22Rv1 (cell line): ENCODE measurements at regions not wholly inside any gene's neighbourhood (a gene's known extent, or its start where the extent isn't known, plus 50 kb on each side); places are given as distances from the start of the nearest gene placed in this dataset.
"Not testable (repeated sequence)": the region's sequence is repeated elsewhere in the genome, so short reads cannot be mapped to it uniquely, and the experiment has no call there.

Source experiments
- H3K27ac ChIP-seq: fragments of 450-650 bp; 2 replicates; pipeline ENCODE4 v1.5.1; 2017
- ZFX ChIP-seq: fragments of 450-650 bp; IDR thresholded peaks from 2 replicates; pipeline ENCODE4 v1.6.1; 2017; ENCODE audit warnings: antibody characterized with exemption, borderline replicate concordance
- TF ChIP-seq, protein P1 (sequence below): fragments of 450-650 bp; IDR thresholded peaks from 2 replicates; pipeline ENCODE4 v1.5.1; 2017; ENCODE audit warnings: mild to moderate bottlenecking

GRCh38 chr4:45472490-45472889 lies 651.4 kb downstream of the GABRG1 start:
- H3K27ac ChIP-seq, result no peak overlapping the region
- TF ChIP-seq, protein P1, sequence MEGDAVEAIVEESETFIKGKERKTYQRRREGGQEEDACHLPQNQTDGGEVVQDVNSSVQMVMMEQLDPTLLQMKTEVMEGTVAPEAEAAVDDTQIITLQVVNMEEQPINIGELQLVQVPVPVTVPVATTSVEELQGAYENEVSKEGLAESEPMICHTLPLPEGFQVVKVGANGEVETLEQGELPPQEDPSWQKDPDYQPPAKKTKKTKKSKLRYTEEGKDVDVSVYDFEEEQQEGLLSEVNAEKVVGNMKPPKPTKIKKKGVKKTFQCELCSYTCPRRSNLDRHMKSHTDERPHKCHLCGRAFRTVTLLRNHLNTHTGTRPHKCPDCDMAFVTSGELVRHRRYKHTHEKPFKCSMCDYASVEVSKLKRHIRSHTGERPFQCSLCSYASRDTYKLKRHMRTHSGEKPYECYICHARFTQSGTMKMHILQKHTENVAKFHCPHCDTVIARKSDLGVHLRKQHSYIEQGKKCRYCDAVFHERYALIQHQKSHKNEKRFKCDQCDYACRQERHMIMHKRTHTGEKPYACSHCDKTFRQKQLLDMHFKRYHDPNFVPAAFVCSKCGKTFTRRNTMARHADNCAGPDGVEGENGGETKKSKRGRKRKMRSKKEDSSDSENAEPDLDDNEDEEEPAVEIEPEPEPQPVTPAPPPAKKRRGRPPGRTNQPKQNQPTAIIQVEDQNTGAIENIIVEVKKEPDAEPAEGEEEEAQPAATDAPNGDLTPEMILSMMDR, result no peak
- TF ChIP-seq ZFX, result no peak

- TF ChIP-seq ZFX, result no peak
- TF ChIP-seq, protein P1, result no peak
- H3K27ac ChIP-seq, result no peak overlapping the region
These were observed 652.5 kb downstream of the GABRG1 start for GRCh38 chr4:45471335-45471734.

DNA sequence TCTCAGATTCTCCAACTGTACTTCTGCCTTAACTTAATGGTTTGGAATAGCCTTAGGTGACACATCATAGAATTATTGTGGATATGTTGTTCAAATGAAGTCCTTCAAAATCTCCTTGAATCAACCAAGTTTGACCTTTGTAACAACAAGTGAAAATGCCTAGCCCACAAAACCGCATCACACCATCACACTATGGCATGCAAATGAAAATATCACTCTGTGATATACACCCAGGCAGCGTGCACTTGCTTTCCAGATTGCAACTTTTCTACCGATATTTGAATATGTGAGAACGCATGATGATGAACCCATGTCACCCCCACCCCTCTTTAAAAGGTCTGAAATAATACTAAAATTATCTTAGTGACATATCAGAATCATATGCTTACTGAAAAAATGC lies 656.7 kb downstream of the GABRG1 start:
- H3K27ac ChIP-seq, result no peak overlapping the region
- TF ChIP-seq, protein P1, result no peak
- no peak for TF ChIP-seq ZFX

GRCh38 chr4:45460157-45460556 lies 663.7 kb downstream of the GABRG1 start:
- H3K27ac ChIP-seq, result not testable (repeated sequence)

DNA sequence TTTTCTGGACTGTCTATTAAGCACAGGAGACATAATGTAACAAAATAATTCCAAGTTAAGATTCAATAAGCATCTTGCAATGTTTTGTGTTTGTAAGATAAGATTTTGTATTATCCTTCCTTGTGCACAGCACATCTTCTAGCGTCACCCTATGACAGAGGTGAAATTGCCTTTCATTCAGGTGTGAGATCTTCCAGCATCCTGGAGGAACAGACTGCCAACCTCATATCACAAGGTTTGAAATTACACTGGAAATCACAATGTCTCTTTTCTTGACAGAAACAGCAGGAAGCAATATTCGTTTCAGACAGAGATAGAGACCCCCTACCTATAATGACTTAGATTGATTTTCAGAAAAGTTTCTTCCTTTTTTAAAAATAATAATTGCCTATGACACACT lies 668.6 kb downstream of the GABRG1 start:
- TF ChIP-seq, protein P1, result no peak
- TF ChIP-seq ZFX, result no peak

DNA sequence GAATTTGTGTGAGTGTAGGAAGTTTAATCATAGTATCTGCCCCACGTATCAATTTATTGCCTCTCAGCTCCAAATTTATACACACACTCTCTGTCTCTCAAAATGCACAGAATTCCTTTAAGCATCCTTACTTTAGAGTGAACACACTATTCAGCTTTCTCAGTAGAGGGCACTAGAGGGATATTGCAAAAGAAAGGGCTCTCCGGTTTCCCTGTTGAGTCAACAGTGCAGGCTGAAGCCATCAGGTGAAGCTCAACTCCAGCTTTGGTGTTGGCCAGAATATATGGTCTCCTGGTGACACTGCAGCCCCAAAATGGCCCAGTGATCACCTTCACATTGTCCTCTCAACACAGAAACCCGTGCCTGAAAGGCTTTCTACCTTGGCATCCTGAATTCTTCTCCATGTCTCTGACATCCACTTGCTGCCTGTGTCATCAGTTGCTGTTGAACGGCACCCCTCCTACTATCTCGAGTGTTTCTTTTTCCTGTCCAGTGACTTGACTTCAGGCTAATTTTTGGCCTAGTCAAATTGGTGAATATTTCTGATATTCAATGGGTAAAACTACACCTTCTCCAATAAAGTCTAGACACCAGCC lies 670.5 kb downstream of the GABRG1 start:
- H3K27ac ChIP-seq, result no peak overlapping the region
- TF ChIP-seq, protein P1, result peak; percentile 85
- no peak for TF ChIP-seq ZFX

More for the DNA sequence above, 668.6 kb downstream of the GABRG1 start:
- no peak overlapping the region for H3K27ac ChIP-seq

DNA sequence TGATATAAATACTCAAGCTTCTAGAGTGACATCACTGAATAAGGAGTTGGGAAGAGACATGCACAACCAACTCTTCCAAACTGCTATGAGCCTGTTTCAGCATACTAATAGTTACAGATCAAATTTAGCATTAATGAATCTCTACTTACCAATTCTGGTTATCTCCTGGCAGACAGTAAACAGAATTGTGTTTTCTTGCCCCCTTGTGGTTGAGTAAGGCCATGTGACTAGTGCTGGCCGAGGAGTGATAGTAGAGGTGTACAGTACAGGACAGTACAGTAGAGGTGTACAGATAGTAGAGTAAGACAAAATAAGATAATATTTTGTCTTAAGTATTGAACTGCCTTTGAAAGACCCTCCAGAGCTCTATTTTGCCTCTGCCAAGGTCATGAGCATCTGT lies 681.4 kb downstream of the GABRG1 start:
- no peak overlapping the region for H3K27ac ChIP-seq
- no peak for TF ChIP-seq ZFX
- TF ChIP-seq, protein P1, result peak; percentile 71

- H3K27ac ChIP-seq, result no peak overlapping the region
- TF ChIP-seq, protein P1, result no peak
- TF ChIP-seq ZFX, result no peak
These were observed 685.8 kb downstream of the GABRG1 start for GRCh38 chr4:45438047-45438446.
